Esophagus muscularis mucosa (tissue), 4 donors: ENCODE measurements at regions not wholly inside any gene's neighbourhood (a gene's known extent, or its start where the extent isn't known, plus 50 kb on each side); places are given as distances from the start of the nearest gene placed in this dataset.
A peak's percentile ranks its signal among the peaks of the same experiment; 100 is the strongest.

ENCODE experiments used
- DNase-seq: peaks from one replicate; pipeline ENCODE4 v3.0.0-alpha.2; 2017; ENCODE audit errors: extremely low spot score
- H3K27ac ChIP-seq, 4 donors: fragments of 200-600 bp; sonication (generic); replicated peaks in 1 of 4; 1 replicate in 3 of 4; 2 replicates in 1 of 4; pipeline ENCODE4 v1.5.1; 2016 to 2019; ENCODE audit warnings: mild to moderate bottlenecking in 1 of 4
- H3K27me3 ChIP-seq, 4 donors: fragments of 200-600 bp; sonication (generic); one replicate each; pipeline versions ENCODE4 v1.5.1 to v1.6.0; 2016 to 2019
- H3K36me3 ChIP-seq, 4 donors: fragments of 200-600 bp; sonication (generic); one replicate each; pipeline ENCODE4 v1.5.1; 2016 to 2019
- H3K4me1 ChIP-seq, 4 donors: fragments of 200-600 bp; sonication (generic); one replicate each; pipeline ENCODE4 v1.5.1; 2016 to 2019
- H3K4me3 ChIP-seq, 4 donors: fragments of 200-600 bp; sonication (generic); 1 replicate in 2 of 4; 2 replicates in 2 of 4; pipeline ENCODE4 v1.5.1; 2016 to 2019; ENCODE audit warnings: mild to moderate bottlenecking in 4 of 4, moderate library complexity in 1 of 4
- H3K9me3 ChIP-seq, 4 donors: fragments of 200-600 bp; sonication (generic); 1 replicate in 3 of 4; 2 replicates in 1 of 4; pipeline ENCODE4 v1.5.1; 2016 to 2019
- CTCF ChIP-seq, 3 experiments: fragments of 200-600 bp in 2 of 3; fragments of 450-650 bp in 1 of 3; sonication (generic) in 2 of 3; IDR thresholded peaks; one replicate each; pipeline ENCODE4 v1.5.1; 2017 to 2019; ENCODE audit warnings: antibody characterized with exemption in 3 of 3, mild to moderate bottlenecking in 2 of 3, moderate library complexity in 1 of 3
- EP300 ChIP-seq: sonication (generic); formaldehyde crosslinking; IDR thresholded peaks from one replicate; pipeline ENCODE4 v1.6.1; 2017; ENCODE audit warnings: antibody characterized with exemption
- POLR2A ChIP-seq: fragments of 450-650 bp; IDR thresholded peaks from one replicate; pipeline ENCODE4 v1.6.1; 2017; ENCODE audit warnings: antibody characterized with exemption, moderate library complexity, mild to moderate bottlenecking, low read depth
- POLR2AphosphoS5 ChIP-seq, 2 donors: sonication (generic); formaldehyde crosslinking; IDR thresholded peaks; one replicate each; pipeline ENCODE4 v1.6.1; 2017; ENCODE audit warnings: antibody characterized with exemption in 2 of 2
- WGBS: methylation state at CpG from one replicate; pipeline ENCODE4 v1.1.5; 2018; 5-methylcytosine and 5-hydroxymethylcytosine counted together
- intact Hi-C: fragments of 100-400 bp; cut with DNase I; formaldehyde crosslinking; loops from one replicate; pipeline ENCODE4 v1.15.1; 2023

- H3K27ac ChIP-seq, result no peak overlapping the region
- H3K27me3 ChIP-seq, result peaks cover 0 to 5% (median 0%) of the 10 kb centered on the region in 4 donors
- intact Hi-C loops, result no loop called here
- no peaks in the 10 kb centered on the region for H3K9me3 ChIP-seq
- peaks cover 0 to 3% (median 0%) of the 10 kb centered on the region in 4 donors for H3K4me1 ChIP-seq
- DNase-seq, result no peak
- no peak for TF ChIP-seq POLR2A
- no peak for TF ChIP-seq EP300
- TF ChIP-seq CTCF (IDR thresholded peaks at IDR 0.05), result no peak
- TF ChIP-seq POLR2AphosphoS5 (IDR thresholded peaks at IDR 0.05), result no peak
- H3K36me3 ChIP-seq, result no peaks in the 10 kb centered on the region
- 68% methylated on average over 10 of the region's 11 CpGs for WGBS
- no peak overlapping the region for H3K4me3 ChIP-seq
Measured at GRCh38 chrX:39158801-39159657, 357.8 kb downstream of the MID1IP1 start.

- no peaks in the 10 kb centered on the region for H3K36me3 ChIP-seq
- H3K4me1 ChIP-seq, result peaks cover 0 to 3% (median 0%) of the 10 kb centered on the region in 4 donors
- no peak overlapping the region for H3K4me3 ChIP-seq
- peaks cover 0 to 2% (median 0%) of the 10 kb centered on the region in 4 donors for H3K27me3 ChIP-seq
- 77% methylated on average over 4 of the region's 4 CpGs for WGBS
- intact Hi-C loops, result no loop called here
- TF ChIP-seq POLR2A (no peak), EP300 (no peak), POLR2AphosphoS5 (IDR thresholded peaks at IDR 0.05) (no peak), CTCF (IDR thresholded peaks at IDR 0.05) (no peak)
- no peaks in the 10 kb centered on the region for H3K9me3 ChIP-seq
- no peak overlapping the region for H3K27ac ChIP-seq
- DNase-seq, result no peak
Measured at GRCh38 chrX:39159921-39160507, 358.8 kb downstream of the MID1IP1 start.

GRCh38 chrX:39161611-39162255 is 360.5 kb downstream of the MID1IP1 start:
- Histone ChIP-seq H3K36me3 (no peaks in the 10 kb centered on the region), H3K4me1 (peaks cover 0 to 3% (median 0%) of the 10 kb centered on the region in 4 donors), H3K4me3 (no peak overlapping the region), H3K9me3 (no peaks in the 10 kb centered on the region), H3K27me3 (no peaks in the 10 kb centered on the region), H3K27ac (no peak overlapping the region)
- no peak for DNase-seq
- TF ChIP-seq EP300 (no peak), CTCF (IDR thresholded peaks at IDR 0.05) (no peak), POLR2A (no peak), POLR2AphosphoS5 (IDR thresholded peaks at IDR 0.05) (no peak)
- intact Hi-C loops, result no loop called here
- WGBS, result 60% methylated on average over 3 of the region's 3 CpGs

- no peaks in the 10 kb centered on the region for H3K27me3 ChIP-seq
- peak in 1 of 3 experiments; percentile 28 for TF ChIP-seq CTCF (IDR thresholded peaks at IDR 0.05)
- no peak for TF ChIP-seq POLR2AphosphoS5 (IDR thresholded peaks at IDR 0.05)
- no peak for DNase-seq
- intact Hi-C loops, result no loop called here
- peak overlapping the region; percentile 22 to 42 (median 27) for H3K4me3 ChIP-seq
- 38% methylated on average over 13 of the region's 29 CpGs for WGBS
- no peaks in the 10 kb centered on the region for H3K9me3 ChIP-seq
- no peak overlapping the region for H3K27ac ChIP-seq
- no peaks in the 10 kb centered on the region for H3K36me3 ChIP-seq
- H3K4me1 ChIP-seq, result peaks cover 0 to 3% (median 0%) of the 10 kb centered on the region in 4 donors
Measured at GRCh38 chrX:39162322-39162735, 361.1 kb downstream of the MID1IP1 start.
